Progenitor cell of endocrine pancreas (in vitro differentiated cells): ENCODE measurements at regions not wholly inside any gene's neighbourhood (a gene's known extent, or its start where the extent isn't known, plus 50 kb on each side); places are given as distances from the start of the nearest gene placed in this dataset.

Source experiments
- DNase-seq: peaks from one replicate; pipeline ENCODE4 v3.0.0; 2021; ENCODE audit warnings: low spot score; ENCODE audit not compliant: unreplicated experiment
- H3K27ac Mint-ChIP-seq: 2 replicates; pipeline ENCODE4 v1.8.0; 2021; ENCODE audit warnings: mild to moderate bottlenecking, moderate library complexity, mixed read lengths
- H3K27me3 Mint-ChIP-seq: 2 replicates; pipeline ENCODE4 v1.8.0; 2021; ENCODE audit warnings: mixed read lengths
- H3K36me3 Mint-ChIP-seq: 2 replicates; pipeline ENCODE4 v1.8.0; 2022; ENCODE audit warnings: mixed read lengths; ENCODE audit not compliant: insufficient read depth
- H3K4me1 Mint-ChIP-seq: 2 replicates; pipeline ENCODE4 v1.8.0; 2021; ENCODE audit warnings: low read depth, mixed read lengths
- H3K4me3 Mint-ChIP-seq: 2 replicates; pipeline ENCODE4 v1.8.0; 2021; ENCODE audit warnings: low read depth, mild to moderate bottlenecking, moderate library complexity, mixed read lengths
- H3K9me3 Mint-ChIP-seq: 2 replicates; pipeline ENCODE4 v1.8.0; 2021; ENCODE audit warnings: low read depth, mixed read lengths
- TF ChIP-seq, protein P1 (sequence below): fragments of 200-600 bp; sonication (generic); IDR thresholded peaks from one replicate; pipeline ENCODE4 v1.5.0; 2021; ENCODE audit warnings: antibody characterized with exemption, mild to moderate bottlenecking; ENCODE audit not compliant: unreplicated experiment

GRCh38 chr15:77804210-77804609, 171.5 kb upstream of the LINGO1 start:
- no peaks in the 10 kb centered on the region for H3K36me3 Mint-ChIP-seq
- no peak for DNase-seq
- H3K27me3 Mint-ChIP-seq: peaks cover 10% of the 10 kb centered on the region
- peaks cover 22% of the 10 kb centered on the region for H3K4me1 Mint-ChIP-seq
- TF ChIP-seq, protein P1, sequence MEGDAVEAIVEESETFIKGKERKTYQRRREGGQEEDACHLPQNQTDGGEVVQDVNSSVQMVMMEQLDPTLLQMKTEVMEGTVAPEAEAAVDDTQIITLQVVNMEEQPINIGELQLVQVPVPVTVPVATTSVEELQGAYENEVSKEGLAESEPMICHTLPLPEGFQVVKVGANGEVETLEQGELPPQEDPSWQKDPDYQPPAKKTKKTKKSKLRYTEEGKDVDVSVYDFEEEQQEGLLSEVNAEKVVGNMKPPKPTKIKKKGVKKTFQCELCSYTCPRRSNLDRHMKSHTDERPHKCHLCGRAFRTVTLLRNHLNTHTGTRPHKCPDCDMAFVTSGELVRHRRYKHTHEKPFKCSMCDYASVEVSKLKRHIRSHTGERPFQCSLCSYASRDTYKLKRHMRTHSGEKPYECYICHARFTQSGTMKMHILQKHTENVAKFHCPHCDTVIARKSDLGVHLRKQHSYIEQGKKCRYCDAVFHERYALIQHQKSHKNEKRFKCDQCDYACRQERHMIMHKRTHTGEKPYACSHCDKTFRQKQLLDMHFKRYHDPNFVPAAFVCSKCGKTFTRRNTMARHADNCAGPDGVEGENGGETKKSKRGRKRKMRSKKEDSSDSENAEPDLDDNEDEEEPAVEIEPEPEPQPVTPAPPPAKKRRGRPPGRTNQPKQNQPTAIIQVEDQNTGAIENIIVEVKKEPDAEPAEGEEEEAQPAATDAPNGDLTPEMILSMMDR: no peak
- peaks cover 3% of the 10 kb centered on the region for H3K9me3 Mint-ChIP-seq
- H3K27ac Mint-ChIP-seq: no peak overlapping the region
- no peak overlapping the region for H3K4me3 Mint-ChIP-seq

DNA sequence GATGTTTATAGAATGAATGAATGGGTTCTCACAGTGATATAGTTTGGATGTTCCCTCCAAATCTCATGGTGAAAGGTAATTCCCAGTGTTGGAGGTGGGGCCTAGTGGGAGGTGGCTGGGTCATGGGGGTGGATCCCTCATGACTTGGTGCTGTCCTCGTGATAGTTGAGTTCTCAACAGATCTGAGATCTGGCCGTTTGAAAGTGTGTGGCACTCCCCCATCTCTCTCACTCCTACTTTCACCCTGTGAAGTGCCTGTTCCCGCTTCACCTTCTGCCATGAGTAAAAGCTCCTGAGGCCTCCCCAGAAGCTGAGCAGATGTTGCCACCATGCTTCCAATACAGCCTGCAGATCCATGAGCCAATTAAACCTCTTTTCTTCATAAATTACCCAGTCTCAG, 170.8 kb upstream of the LINGO1 start:
- H3K36me3 Mint-ChIP-seq: no peaks in the 10 kb centered on the region
- peaks cover 3% of the 10 kb centered on the region for H3K9me3 Mint-ChIP-seq
- DNase-seq: no peak
- peaks cover 22% of the 10 kb centered on the region for H3K4me1 Mint-ChIP-seq
- H3K27me3 Mint-ChIP-seq: peaks cover 10% of the 10 kb centered on the region
- no peak overlapping the region for H3K4me3 Mint-ChIP-seq
- H3K27ac Mint-ChIP-seq: no peak overlapping the region
- TF ChIP-seq, protein P1: no peak

GRCh38 chr15:77800305-77800704, 167.6 kb upstream of the LINGO1 start:
- TF ChIP-seq, protein P1: no peak
- Mint-ChIP-seq H3K4me1 (peaks cover 20% of the 10 kb centered on the region), H3K27ac (no peak overlapping the region), H3K27me3 (peaks cover 2% of the 10 kb centered on the region), H3K36me3 (no peaks in the 10 kb centered on the region), H3K9me3 (peaks cover 3% of the 10 kb centered on the region), H3K4me3 (no peak overlapping the region)
- no peak for DNase-seq

DNA sequence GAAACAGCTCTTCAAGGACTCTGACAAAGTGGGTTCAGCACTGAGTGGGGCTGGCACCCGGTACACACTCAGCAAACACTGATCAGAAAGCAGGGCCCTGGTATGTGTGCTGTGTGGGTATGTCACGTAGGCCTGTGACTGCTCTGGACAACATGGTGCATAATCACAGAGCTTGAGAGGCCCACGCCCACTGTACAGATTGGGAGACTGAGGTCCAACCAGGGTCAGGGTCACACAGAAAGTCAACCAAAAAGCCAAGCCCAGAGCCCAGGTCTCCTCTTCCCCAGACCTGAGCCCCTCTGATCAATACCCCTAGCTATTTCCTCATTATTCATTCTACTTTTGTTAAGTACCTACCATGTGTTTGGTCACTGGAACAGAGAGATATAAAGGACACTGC, 166.1 kb upstream of the LINGO1 start:
- TF ChIP-seq, protein P1: no peak
- H3K4me1 Mint-ChIP-seq: peaks cover 18% of the 10 kb centered on the region

GRCh38 chr15:77798151-77798835, 165.6 kb upstream of the LINGO1 start:
- Mint-ChIP-seq H3K9me3 (peaks cover 3% of the 10 kb centered on the region), H3K4me3 (no peak overlapping the region), H3K27me3 (peaks cover 2% of the 10 kb centered on the region), H3K36me3 (no peaks in the 10 kb centered on the region), H3K4me1 (peaks cover 15% of the 10 kb centered on the region), H3K27ac (no peak overlapping the region)
- no peak for DNase-seq
- TF ChIP-seq, protein P1: no peak

More for the DNA sequence above, 166.1 kb upstream of the LINGO1 start:
- Mint-ChIP-seq H3K9me3 (peaks cover 3% of the 10 kb centered on the region), H3K4me3 (no peak overlapping the region), H3K27ac (no peak overlapping the region), H3K36me3 (no peaks in the 10 kb centered on the region), H3K27me3 (peaks cover 2% of the 10 kb centered on the region)
- no peak for DNase-seq
